Astrocyte (in vitro differentiated cells and primary cell): ENCODE measurements at regions not wholly inside any gene's neighbourhood (a gene's known extent, or its start where the extent isn't known, plus 50 kb on each side); places are given as distances from the start of the nearest gene placed in this dataset.

Experiments used
- DNase-seq: peaks from one replicate; pipeline ENCODE4 v3.0.0-alpha.2; 2010; ENCODE audit warnings: low read depth
- FAIRE-seq: peaks from 2 replicates; lab custom pipeline; 2011; peaks lifted over from hg19 to GRCh38; lab: Jason Lieb, UNC
- H2AFZ ChIP-seq: 2 replicates; pipeline ENCODE4 v1.6.0; 2012; ENCODE audit warnings: low read depth, low read length, inconsistent platforms
- H3K27ac ChIP-seq: 2 replicates; pipeline ENCODE4 v1.5.1; 2011; ENCODE audit warnings: low read depth, low read length, inconsistent platforms
- H3K27me3 ChIP-seq: 2 replicates; pipeline ENCODE4 v1.6.0; 2011; ENCODE audit warnings: low read length, inconsistent platforms; ENCODE audit not compliant: insufficient read depth
- H3K36me3 ChIP-seq: 2 replicates; pipeline ENCODE4 v1.5.1; 2011; ENCODE audit warnings: low read length, inconsistent platforms; ENCODE audit not compliant: insufficient read depth
- H3K4me1 ChIP-seq: 2 replicates; pipeline ENCODE4 v1.5.1; 2011; ENCODE audit warnings: low read length, inconsistent platforms; ENCODE audit not compliant: insufficient read depth
- H3K4me2 ChIP-seq: 2 replicates; pipeline ENCODE4 v1.6.0; 2012; ENCODE audit warnings: low read length, inconsistent platforms
- H3K4me3 ChIP-seq: 2 replicates; pipeline ENCODE4 v1.5.1; 2011; ENCODE audit warnings: low read depth, mild to moderate bottlenecking, low read length, inconsistent platforms; ENCODE audit not compliant: insufficient read depth
- H3K79me2 ChIP-seq: 2 replicates; pipeline ENCODE4 v1.6.0; 2012; ENCODE audit warnings: mild to moderate bottlenecking, low read length, inconsistent platforms; ENCODE audit not compliant: insufficient read depth
- H3K9ac ChIP-seq: 2 replicates; pipeline ENCODE4 v1.6.0; 2012; ENCODE audit warnings: mild to moderate bottlenecking, low read length, inconsistent platforms
- H3K9me3 ChIP-seq: 2 replicates; pipeline ENCODE4 v1.5.1; 2012; ENCODE audit warnings: low read depth, mild to moderate bottlenecking, low read length, inconsistent platforms; ENCODE audit not compliant: insufficient read depth
- H4K20me1 ChIP-seq: 2 replicates; pipeline ENCODE4 v1.6.0; 2012; ENCODE audit warnings: low read length, inconsistent platforms; ENCODE audit not compliant: insufficient read depth
- H3K27ac Mint-ChIP-seq: one replicate; pipeline ENCODE4 v1.8.0; 2021; ENCODE audit warnings: mild to moderate bottlenecking, mixed read lengths; ENCODE audit not compliant: unreplicated experiment
- H3K27me3 Mint-ChIP-seq: one replicate; pipeline ENCODE4 v1.8.0; 2021; ENCODE audit warnings: low read depth, mixed read lengths; ENCODE audit not compliant: unreplicated experiment
- H3K36me3 Mint-ChIP-seq: one replicate; pipeline ENCODE4 v1.8.0; 2021; ENCODE audit warnings: low read depth, mixed read lengths; ENCODE audit not compliant: unreplicated experiment
- H3K4me1 Mint-ChIP-seq: one replicate; pipeline ENCODE4 v1.8.0; 2021; ENCODE audit warnings: low read depth, mixed read lengths; ENCODE audit not compliant: unreplicated experiment
- H3K4me3 Mint-ChIP-seq: one replicate; pipeline ENCODE4 v1.8.0; 2021; ENCODE audit warnings: mild to moderate bottlenecking, moderate library complexity, mixed read lengths; ENCODE audit not compliant: unreplicated experiment
- H3K9me3 Mint-ChIP-seq: one replicate; pipeline ENCODE4 v1.8.0; 2021; ENCODE audit warnings: mild to moderate bottlenecking, mixed read lengths; ENCODE audit not compliant: unreplicated experiment
- EZH2 ChIP-seq: IDR thresholded peaks from 2 replicates; pipeline ENCODE4 v1.6.1; 2012; ENCODE audit warnings: mild to moderate bottlenecking, low read length, inconsistent platforms; ENCODE audit not compliant: insufficient read depth
- TF ChIP-seq, protein P1 (sequence below): IDR thresholded peaks from 2 replicates; pipeline ENCODE4 v1.5.1; 2011; ENCODE audit warnings: low read depth, mild to moderate bottlenecking, inconsistent platforms, low read length, moderate library complexity; ENCODE audit not compliant: insufficient read depth

DNA sequence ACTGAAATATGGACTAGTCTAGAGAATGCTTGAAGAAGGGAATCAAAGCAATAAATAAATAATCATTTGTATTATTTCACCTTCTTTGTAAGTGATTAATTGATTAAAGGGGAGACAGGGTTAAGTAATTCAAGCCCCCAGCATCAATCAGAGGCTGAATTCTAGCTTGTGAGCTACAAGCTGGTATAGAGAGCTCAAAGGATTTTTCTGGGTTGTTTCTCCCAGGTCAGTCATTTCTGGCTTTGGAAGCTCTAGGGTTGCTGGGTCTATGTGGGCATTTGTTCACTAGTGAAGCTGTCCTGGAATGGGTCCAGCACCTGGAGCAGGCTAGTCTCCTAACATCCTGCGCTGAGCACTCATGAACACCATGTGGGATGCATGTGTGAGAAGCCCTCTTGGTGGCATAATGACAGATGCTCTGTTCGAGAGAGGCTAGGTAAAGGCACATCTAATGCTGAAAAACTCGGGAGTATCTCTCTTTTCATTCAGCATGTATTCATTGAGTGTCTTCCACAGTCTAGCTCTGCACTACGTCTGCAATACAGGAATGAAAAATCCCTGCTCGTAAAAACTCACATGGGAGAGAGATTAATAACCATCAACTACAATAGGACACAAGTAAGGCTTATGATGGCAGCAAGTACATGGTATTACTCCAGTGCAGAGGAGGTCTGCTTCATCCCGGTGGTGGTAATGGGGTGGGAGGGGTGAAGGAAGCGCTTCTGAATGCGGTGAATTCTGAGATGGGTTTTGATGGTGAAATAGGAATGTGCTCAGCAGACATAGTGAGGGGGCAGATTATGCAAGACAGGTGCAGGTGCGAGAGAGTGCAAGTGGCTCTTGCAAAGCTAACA is 68.0 kb upstream of the NRP1 start:
- no peaks in the 10 kb centered on the region for H3K36me3 Mint-ChIP-seq
- no peak overlapping the region for H3K27ac Mint-ChIP-seq
- no peak overlapping the region for H2AFZ ChIP-seq
- no peaks in the 10 kb centered on the region for H4K20me1 ChIP-seq
- DNase-seq = no peak
- no peaks in the 10 kb centered on the region for H3K4me1 Mint-ChIP-seq
- no peaks in the 10 kb centered on the region for H3K27me3 ChIP-seq
- H3K36me3 ChIP-seq = no peaks in the 10 kb centered on the region
- no peaks in the 10 kb centered on the region for H3K79me2 ChIP-seq
- H3K9ac ChIP-seq = no peak overlapping the region
- H3K4me3 Mint-ChIP-seq = no peak overlapping the region
- H3K4me2 ChIP-seq = no peak overlapping the region
- no peak overlapping the region for H3K27ac ChIP-seq
- peaks cover 2% of the 10 kb centered on the region for H3K9me3 Mint-ChIP-seq
- H3K27me3 Mint-ChIP-seq = peaks cover 7% of the 10 kb centered on the region
- no peak overlapping the region for H3K4me3 ChIP-seq
- TF ChIP-seq, protein P1, sequence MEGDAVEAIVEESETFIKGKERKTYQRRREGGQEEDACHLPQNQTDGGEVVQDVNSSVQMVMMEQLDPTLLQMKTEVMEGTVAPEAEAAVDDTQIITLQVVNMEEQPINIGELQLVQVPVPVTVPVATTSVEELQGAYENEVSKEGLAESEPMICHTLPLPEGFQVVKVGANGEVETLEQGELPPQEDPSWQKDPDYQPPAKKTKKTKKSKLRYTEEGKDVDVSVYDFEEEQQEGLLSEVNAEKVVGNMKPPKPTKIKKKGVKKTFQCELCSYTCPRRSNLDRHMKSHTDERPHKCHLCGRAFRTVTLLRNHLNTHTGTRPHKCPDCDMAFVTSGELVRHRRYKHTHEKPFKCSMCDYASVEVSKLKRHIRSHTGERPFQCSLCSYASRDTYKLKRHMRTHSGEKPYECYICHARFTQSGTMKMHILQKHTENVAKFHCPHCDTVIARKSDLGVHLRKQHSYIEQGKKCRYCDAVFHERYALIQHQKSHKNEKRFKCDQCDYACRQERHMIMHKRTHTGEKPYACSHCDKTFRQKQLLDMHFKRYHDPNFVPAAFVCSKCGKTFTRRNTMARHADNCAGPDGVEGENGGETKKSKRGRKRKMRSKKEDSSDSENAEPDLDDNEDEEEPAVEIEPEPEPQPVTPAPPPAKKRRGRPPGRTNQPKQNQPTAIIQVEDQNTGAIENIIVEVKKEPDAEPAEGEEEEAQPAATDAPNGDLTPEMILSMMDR = no peak
- no peak for TF ChIP-seq EZH2
- no peaks in the 10 kb centered on the region for H3K4me1 ChIP-seq
- FAIRE-seq = no peak
- no peaks in the 10 kb centered on the region for H3K9me3 ChIP-seq

DNA sequence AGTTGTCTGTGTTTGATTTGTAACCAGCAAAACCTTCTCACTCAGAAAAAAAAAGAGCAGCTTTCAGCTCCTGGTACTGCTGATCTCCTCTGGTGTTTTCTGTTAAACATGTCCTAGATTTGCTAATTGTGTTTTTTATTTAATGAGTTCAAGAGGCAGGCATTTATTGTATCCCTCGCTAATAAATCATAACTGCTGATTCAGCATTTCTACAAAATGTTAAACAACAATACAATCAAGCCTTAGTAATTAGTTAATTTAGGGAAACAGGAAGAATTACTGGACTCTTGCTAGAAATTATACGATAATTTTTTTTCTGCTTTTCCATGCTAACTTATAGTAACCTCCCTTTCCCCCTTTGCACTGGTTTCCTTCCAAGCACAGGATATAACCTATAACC is 66.8 kb upstream of the NRP1 start:
- H3K27me3 Mint-ChIP-seq = peaks cover 7% of the 10 kb centered on the region
- H3K36me3 ChIP-seq = no peaks in the 10 kb centered on the region
- no peak overlapping the region for H3K4me3 Mint-ChIP-seq
- H3K4me2 ChIP-seq = no peak overlapping the region
- no peak overlapping the region for H3K9ac ChIP-seq
- DNase-seq = no peak
- TF ChIP-seq, protein P1 = no peak
- TF ChIP-seq EZH2 = no peak
- H3K9me3 Mint-ChIP-seq = peaks cover 11% of the 10 kb centered on the region
- H2AFZ ChIP-seq = no peak overlapping the region
- FAIRE-seq = no peak
- no peak overlapping the region for H3K27ac ChIP-seq
- H3K4me3 ChIP-seq = no peak overlapping the region
- H3K4me1 ChIP-seq = no peaks in the 10 kb centered on the region
- no peaks in the 10 kb centered on the region for H3K4me1 Mint-ChIP-seq
- H3K27ac Mint-ChIP-seq = no peak overlapping the region
- H3K36me3 Mint-ChIP-seq = no peaks in the 10 kb centered on the region
- H3K79me2 ChIP-seq = no peaks in the 10 kb centered on the region
- peaks cover 10% of the 10 kb centered on the region for H3K9me3 ChIP-seq
- H4K20me1 ChIP-seq = no peaks in the 10 kb centered on the region
- no peaks in the 10 kb centered on the region for H3K27me3 ChIP-seq

DNA sequence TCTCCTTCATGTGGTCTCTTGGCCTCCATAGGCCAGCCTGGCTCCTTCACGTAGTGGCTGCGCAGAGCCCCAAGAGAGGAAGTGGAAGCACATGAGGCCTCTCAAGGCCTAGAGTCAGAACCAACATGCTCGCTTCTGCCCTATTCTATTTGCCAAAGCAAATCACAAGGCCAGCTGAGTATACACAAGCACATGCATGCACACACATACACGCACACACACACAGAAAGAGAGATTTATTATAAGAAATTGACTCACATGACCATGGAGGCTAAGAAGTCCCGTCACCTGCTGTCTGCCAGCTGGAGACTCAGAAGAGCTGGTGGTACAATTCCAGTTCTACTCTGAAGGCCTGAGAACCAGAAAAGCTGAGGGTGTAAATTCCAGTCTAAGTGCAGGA is 64.3 kb upstream of the NRP1 start:
- Mint-ChIP-seq H3K4me1 (no peaks in the 10 kb centered on the region), H3K36me3 (no peaks in the 10 kb centered on the region), H3K9me3 (peaks cover 11% of the 10 kb centered on the region), H3K27ac (no peak overlapping the region), H3K4me3 (no peak overlapping the region), H3K27me3 (peaks cover 2% of the 10 kb centered on the region)
- no peak for DNase-seq
- Histone ChIP-seq H3K9me3 (peaks cover 10% of the 10 kb centered on the region), H3K27me3 (no peaks in the 10 kb centered on the region), H3K4me2 (no peak overlapping the region), H4K20me1 (no peaks in the 10 kb centered on the region), H3K79me2 (no peaks in the 10 kb centered on the region), H3K4me1 (no peaks in the 10 kb centered on the region), H2AFZ (no peak overlapping the region), H3K36me3 (no peaks in the 10 kb centered on the region), H3K27ac (no peak overlapping the region), H3K4me3 (no peak overlapping the region), H3K9ac (no peak overlapping the region)
- no peak for FAIRE-seq
- no peak for TF ChIP-seq EZH2
- TF ChIP-seq, protein P1 = no peak
